ENCODE measurements at regions not wholly inside any gene's neighbourhood (a gene's known extent, or its start where the extent isn't known, plus 50 kb on each side); places are given as distances from the start of the nearest gene placed in this dataset.

DNA sequence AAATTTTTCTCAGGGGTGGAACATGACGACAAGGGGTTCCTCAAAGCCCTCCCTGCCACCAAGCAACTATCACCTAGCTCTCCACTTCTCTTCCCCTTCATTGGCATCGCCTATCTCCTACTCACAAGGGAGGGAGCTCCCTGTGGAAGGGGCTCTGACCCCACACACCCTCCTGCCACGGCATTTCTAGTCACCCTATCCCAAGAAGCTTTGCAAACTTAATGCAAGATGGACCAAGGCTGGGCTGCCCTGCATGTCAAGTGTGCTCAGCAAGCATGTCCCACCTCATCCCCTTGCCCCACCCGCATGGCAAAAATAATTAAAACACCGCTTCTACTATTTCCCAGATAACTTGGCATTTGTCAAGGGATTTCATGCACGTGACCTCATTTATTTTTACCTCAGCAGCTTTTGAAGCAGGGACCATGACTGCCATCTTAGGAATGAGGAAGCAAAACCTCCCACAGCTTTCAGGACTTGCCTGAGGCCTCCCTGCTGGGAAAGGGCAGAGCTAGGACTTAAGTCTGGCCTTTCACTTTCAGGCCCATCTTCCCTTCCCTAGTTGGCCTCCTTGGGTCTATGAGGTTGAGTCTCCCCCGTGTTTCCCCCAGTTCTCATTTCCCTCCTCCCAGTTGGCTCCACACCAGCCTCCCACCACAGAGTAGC is 161.3 kb downstream of the TSEN15 start:
- peaks cover 22% of the 10 kb centered on the region for H3K27me3 Mint-ChIP-seq
- intact Hi-C loops (cut with micrococcal nuclease), result no loop called here
- peaks cover 0 to 5% (median 0%) of the 10 kb centered on the region in 4 experiments for H3K27me3 ChIP-seq (replicated peaks in 1 of 4; ENCODE audit: control extremely low read depth in 1 of 4, control insufficient read depth in 3 of 4, insufficient read depth in 4 of 4, low read length in 3 of 4)

DNA sequence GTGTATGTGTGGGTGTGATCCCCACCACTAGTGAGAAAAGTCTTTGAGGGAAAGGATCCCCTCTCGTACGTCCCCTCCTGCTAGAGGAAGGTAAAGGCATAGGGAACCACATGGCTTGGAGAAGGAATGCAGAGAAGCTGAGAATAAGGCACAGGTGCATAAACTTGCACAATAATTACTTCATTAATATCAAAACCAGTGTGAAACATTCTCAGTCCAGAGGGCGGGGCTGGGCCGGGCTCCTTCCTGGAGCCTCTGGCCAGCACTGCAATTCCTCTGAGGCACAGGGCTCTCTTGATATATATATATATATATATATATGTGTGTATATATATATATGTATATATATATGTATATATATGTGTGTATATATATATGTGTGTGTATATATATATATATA is 162.6 kb downstream of the TSEN15 start:
- DNase-seq, result no peak
- H3K4me3 ChIP-seq (ENCODE audit: control extremely low read depth in 1 of 5, extremely low read depth in 1 of 5, insufficient read depth in 1 of 5, low read depth in 2 of 5, low read length in 4 of 5), result no peak overlapping the region
- no peak overlapping the region for H3K4me2 ChIP-seq (replicated peaks; ENCODE audit: low read depth, low read length, poor library complexity, severe bottlenecking)
- 75% methylated on average over 2 of the region's 4 CpGs for WGBS (ENCODE audit: insufficient coverage)
- H3K9me3 Mint-ChIP-seq (ENCODE audit: insufficient read depth), result no peaks in the 10 kb centered on the region
- POLR2A ChIA-PET, result no interaction called here
- no peaks in the 10 kb centered on the region for H3K9me3 ChIP-seq (ENCODE audit: control extremely low read depth in 1 of 3, control insufficient read depth in 2 of 3, insufficient read depth in 1 of 3, low read length in 2 of 3)
- H3K4me1 Mint-ChIP-seq, result no peaks in the 10 kb centered on the region
- intact Hi-C loops (cut with micrococcal nuclease), result no loop called here
- H2AFZ ChIP-seq (ENCODE audit: insufficient read depth, low read depth, low read length, poor library complexity, severe bottlenecking), result no peak overlapping the region
- H3K27ac Mint-ChIP-seq, result no peak overlapping the region
- H3K27ac ChIP-seq (ENCODE audit: low read length in 2 of 2), result no peak overlapping the region
- no peaks in the 10 kb centered on the region for H4K20me1 ChIP-seq (ENCODE audit: control insufficient read depth, insufficient read depth, low read length, poor library complexity, severe bottlenecking)
- H3K79me2 ChIP-seq (ENCODE audit: control insufficient read depth, insufficient read depth, low read length), result no peaks in the 10 kb centered on the region
- H3K4me1 ChIP-seq (ENCODE audit: control insufficient read depth in 2 of 2, insufficient read depth in 2 of 2, low read length in 2 of 2), result no peaks in the 10 kb centered on the region
- H3K9ac ChIP-seq (ENCODE audit: low read length), result no peak overlapping the region
- no peak for TF ChIP-seq EZH2 (IDR thresholded peaks at IDR 0.05; ENCODE audit: borderline replicate concordance, insufficient read depth, low read depth, low read length, poor library complexity, severe bottlenecking)
- TF ChIP-seq, protein P1, sequence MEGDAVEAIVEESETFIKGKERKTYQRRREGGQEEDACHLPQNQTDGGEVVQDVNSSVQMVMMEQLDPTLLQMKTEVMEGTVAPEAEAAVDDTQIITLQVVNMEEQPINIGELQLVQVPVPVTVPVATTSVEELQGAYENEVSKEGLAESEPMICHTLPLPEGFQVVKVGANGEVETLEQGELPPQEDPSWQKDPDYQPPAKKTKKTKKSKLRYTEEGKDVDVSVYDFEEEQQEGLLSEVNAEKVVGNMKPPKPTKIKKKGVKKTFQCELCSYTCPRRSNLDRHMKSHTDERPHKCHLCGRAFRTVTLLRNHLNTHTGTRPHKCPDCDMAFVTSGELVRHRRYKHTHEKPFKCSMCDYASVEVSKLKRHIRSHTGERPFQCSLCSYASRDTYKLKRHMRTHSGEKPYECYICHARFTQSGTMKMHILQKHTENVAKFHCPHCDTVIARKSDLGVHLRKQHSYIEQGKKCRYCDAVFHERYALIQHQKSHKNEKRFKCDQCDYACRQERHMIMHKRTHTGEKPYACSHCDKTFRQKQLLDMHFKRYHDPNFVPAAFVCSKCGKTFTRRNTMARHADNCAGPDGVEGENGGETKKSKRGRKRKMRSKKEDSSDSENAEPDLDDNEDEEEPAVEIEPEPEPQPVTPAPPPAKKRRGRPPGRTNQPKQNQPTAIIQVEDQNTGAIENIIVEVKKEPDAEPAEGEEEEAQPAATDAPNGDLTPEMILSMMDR (IDR thresholded peaks at IDR 0.05), result no peak
- no peak for ATAC-seq (ENCODE audit: low read depth)
- no peak overlapping the region for H3K4me3 Mint-ChIP-seq
- peaks cover 0 to 3% (median 0%) of the 10 kb centered on the region in 4 experiments for H3K27me3 ChIP-seq (replicated peaks in 1 of 4; ENCODE audit: control extremely low read depth in 1 of 4, control insufficient read depth in 3 of 4, insufficient read depth in 4 of 4, low read length in 3 of 4)
- H3K36me3 ChIP-seq (replicated peaks in 1 of 2; ENCODE audit: control extremely low read depth in 1 of 2, control insufficient read depth in 1 of 2, extremely low read depth in 1 of 2, insufficient read depth in 2 of 2, low read length in 1 of 2), result no peaks in the 10 kb centered on the region
- peaks cover 16% of the 10 kb centered on the region for H3K27me3 Mint-ChIP-seq
- CTCF ChIA-PET, result interaction anchor here (3.1 kb wide), 1 partner anchor 8 kb away, joined by 8 read pairs; no protein-coding TSS in a partner anchor

More for the DNA sequence above, 161.3 kb downstream of the TSEN15 start:
- WGBS (ENCODE audit: insufficient coverage), result 80% methylated on average over 7 of the region's 7 CpGs
- Histone ChIP-seq H3K4me2 (replicated peaks; ENCODE audit: low read depth, low read length, poor library complexity, severe bottlenecking) (no peak overlapping the region), H4K20me1 (ENCODE audit: control insufficient read depth, insufficient read depth, low read length, poor library complexity, severe bottlenecking) (no peaks in the 10 kb centered on the region), H3K9ac (ENCODE audit: low read length) (no peak overlapping the region), H2AFZ (ENCODE audit: insufficient read depth, low read depth, low read length, poor library complexity, severe bottlenecking) (no peak overlapping the region), H3K4me3 (ENCODE audit: control extremely low read depth in 1 of 5, extremely low read depth in 1 of 5, insufficient read depth in 1 of 5, low read depth in 2 of 5, low read length in 4 of 5) (no peak overlapping the region), H3K79me2 (ENCODE audit: control insufficient read depth, insufficient read depth, low read length) (no peaks in the 10 kb centered on the region), H3K36me3 (replicated peaks in 1 of 2; ENCODE audit: control extremely low read depth in 1 of 2, control insufficient read depth in 1 of 2, extremely low read depth in 1 of 2, insufficient read depth in 2 of 2, low read length in 1 of 2) (no peaks in the 10 kb centered on the region), H3K27ac (ENCODE audit: low read length in 2 of 2) (no peak overlapping the region), H3K9me3 (ENCODE audit: control extremely low read depth in 1 of 3, control insufficient read depth in 2 of 3, insufficient read depth in 1 of 3, low read length in 2 of 3) (no peaks in the 10 kb centered on the region), H3K4me1 (ENCODE audit: control insufficient read depth in 2 of 2, insufficient read depth in 2 of 2, low read length in 2 of 2) (no peaks in the 10 kb centered on the region)
- Mint-ChIP-seq H3K4me1 (no peaks in the 10 kb centered on the region), H3K4me3 (no peak overlapping the region), H3K9me3 (ENCODE audit: insufficient read depth) (no peaks in the 10 kb centered on the region), H3K27ac (no peak overlapping the region)
- ATAC-seq (ENCODE audit: low read depth) (no peak), DNase-seq (no peak)
- ChIA-PET CTCF (interaction anchor here (0.7 to 3.1 kb wide), 3 partner anchors 9 to 466 kb away, joined by 3 to 8 read pairs (median 3); no protein-coding TSS in a partner anchor), POLR2A (no interaction called here)
- TF ChIP-seq EZH2 (IDR thresholded peaks at IDR 0.05; ENCODE audit: borderline replicate concordance, insufficient read depth, low read depth, low read length, poor library complexity, severe bottlenecking), result no peak
- TF ChIP-seq, protein P1 (IDR thresholded peaks at IDR 0.05), result no peak
